CD14-positive monocyte (primary cell): ENCODE measurements at regions not wholly inside any gene's neighbourhood (a gene's known extent, or its start where the extent isn't known, plus 50 kb on each side); places are given as distances from the start of the nearest gene placed in this dataset. TPM values are rescaled to one million over a fixed set of nuclear protein-coding genes. Genes with fewer than 3 reads are reported as not detected.

Experiments used
- DNase-seq, 3 donors: peaks; one replicate each; pipeline ENCODE4 v3.0.0-alpha.2; 2011 to 2022
- H2AFZ ChIP-seq: 2 replicates; pipeline ENCODE4 v1.6.0; 2012; ENCODE audit warnings: mild to moderate bottlenecking, low read depth, low read length, inconsistent platforms; ENCODE audit not compliant: insufficient read depth, poor library complexity, severe bottlenecking
- H3K27ac ChIP-seq, 2 donors: 1 replicate in 1 of 2; 2 replicates in 1 of 2; pipeline ENCODE4 v1.5.1; 2012 to 2013; ENCODE audit warnings: low read length in 2 of 2, control low read depth in 1 of 2, inconsistent platforms in 1 of 2, low read depth in 1 of 2, mild to moderate bottlenecking in 1 of 2
- H3K27me3 ChIP-seq, 2 donors: one replicate each; pipeline versions ENCODE4 v1.6.0 to v1.6.1; 2011 to 2013; ENCODE audit warnings: low read length in 2 of 2; ENCODE audit not compliant: control insufficient read depth in 2 of 2, insufficient read depth in 2 of 2
- H3K36me3 ChIP-seq, 2 donors: replicated peaks in 1 of 2; 1 replicate in 1 of 2; 2 replicates in 1 of 2; pipeline versions ENCODE4 v1.5.1 to v1.6.1; 2012 to 2013; ENCODE audit warnings: low read length in 2 of 2, control low read depth in 1 of 2, inconsistent platforms in 1 of 2, mild to moderate bottlenecking in 1 of 2; ENCODE audit not compliant: insufficient read depth in 2 of 2, control insufficient read depth in 1 of 2
- H3K4me1 ChIP-seq, 2 donors: 1 replicate in 1 of 2; 2 replicates in 1 of 2; pipeline versions ENCODE4 v1.5.1 to v1.6.1; 2012 to 2013; ENCODE audit warnings: low read length in 2 of 2, control low read depth in 1 of 2, inconsistent platforms in 1 of 2, mild to moderate bottlenecking in 1 of 2, moderate library complexity in 1 of 2; ENCODE audit not compliant: insufficient read depth in 2 of 2, control insufficient read depth in 1 of 2
- H3K4me2 ChIP-seq: replicated peaks from 2 replicates; pipeline ENCODE3; 2012; ENCODE audit warnings: low read length, moderate library complexity, mild to moderate bottlenecking; ENCODE audit not compliant: poor library complexity, severe bottlenecking; ENCODE audit errors: extremely low read depth
- H3K4me3 ChIP-seq, 3 experiments: fragments of 200-600 bp in 1 of 3; sonication (generic) in 1 of 3; replicated peaks in 1 of 3; 1 replicate in 2 of 3; 2 replicates in 1 of 3; pipeline ENCODE4 v1.5.1; 2011 to 2013; ENCODE audit warnings: low read length in 3 of 3, mild to moderate bottlenecking in 3 of 3, control low read depth in 2 of 3, low read depth in 2 of 3, inconsistent platforms in 1 of 3, moderate library complexity in 1 of 3
- H3K79me2 ChIP-seq: 2 replicates; pipeline ENCODE4 v1.6.0; 2012; ENCODE audit warnings: mild to moderate bottlenecking, control low read depth, inconsistent platforms, low read length, moderate library complexity; ENCODE audit not compliant: insufficient read depth
- H3K9ac ChIP-seq: 2 replicates; pipeline ENCODE4 v1.6.0; 2017; ENCODE audit warnings: low read length, mild to moderate bottlenecking; ENCODE audit not compliant: insufficient read depth, poor library complexity, severe bottlenecking
- H3K9me3 ChIP-seq, 2 donors: replicated peaks in 1 of 2; 1 replicate in 1 of 2; 2 replicates in 1 of 2; pipeline versions ENCODE4 v1.5.1 to v1.6.1; 2012 to 2013; ENCODE audit warnings: low read length in 2 of 2, control low read depth in 1 of 2; ENCODE audit not compliant: control insufficient read depth in 1 of 2, insufficient read depth in 1 of 2
- H4K20me1 ChIP-seq: 2 replicates; pipeline ENCODE4 v1.6.0; 2012; ENCODE audit warnings: mild to moderate bottlenecking, low read length, control low read depth, moderate library complexity; ENCODE audit not compliant: insufficient read depth
- H3K27ac Mint-ChIP-seq, 7 donors: one replicate each; pipeline ENCODE4 v1.8.0; 2020; ENCODE audit warnings: mild to moderate bottlenecking in 7 of 7, mixed read lengths in 7 of 7, moderate library complexity in 6 of 7, inconsistent platforms in 2 of 7
- H3K27me3 Mint-ChIP-seq, 3 donors: one replicate each; pipeline ENCODE4 v1.8.0; 2021 to 2022; ENCODE audit warnings: low read depth in 3 of 3, mild to moderate bottlenecking in 3 of 3, mixed read lengths in 3 of 3, moderate library complexity in 3 of 3, inconsistent platforms in 1 of 3
- H3K36me3 Mint-ChIP-seq, 2 donors: one replicate each; pipeline ENCODE4 v1.8.0; 2020; ENCODE audit warnings: mixed read lengths in 2 of 2, inconsistent platforms in 1 of 2, mild to moderate bottlenecking in 1 of 2
- H3K4me1 Mint-ChIP-seq: one replicate; pipeline ENCODE4 v1.8.0; 2020; ENCODE audit warnings: mild to moderate bottlenecking, mixed read lengths
- H3K4me3 Mint-ChIP-seq, 2 donors: one replicate each; pipeline ENCODE4 v1.8.0; 2020; ENCODE audit warnings: mild to moderate bottlenecking in 2 of 2, mixed read lengths in 2 of 2, moderate library complexity in 1 of 2
- H3K9me3 Mint-ChIP-seq, 7 donors: one replicate each; pipeline ENCODE4 v1.8.0; 2020 to 2022; ENCODE audit warnings: mixed read lengths in 7 of 7, mild to moderate bottlenecking in 6 of 7, moderate library complexity in 6 of 7, inconsistent platforms in 2 of 7
- WGBS: methylation state at CpG from one replicate; pipeline ENCODE4 v1.1.5; 2013; ENCODE audit warnings: missing lambda C conversion rate; ENCODE audit not compliant: insufficient coverage; 5-methylcytosine and 5-hydroxymethylcytosine counted together
- intact Hi-C, 2 donors: fragments of 100-400 bp; cut with micrococcal nuclease; formaldehyde crosslinking; loops; one replicate each; pipeline versions ENCODE4 v1.15.0 to v1.15.1; 2023
- small RNA-seq: library from RNA; depleted of rRNA; stranded (forward); fragments of <200 nt; gene quantifications from one replicate; pipeline ENCODE3, GENCODE V24; 2012; ENCODE audit warnings: low read depth; ENCODE audit not compliant: insufficient read length
- TF ChIP-seq, protein P1 (sequence below): fragments of 200-600 bp; IDR thresholded peaks from one replicate; pipeline ENCODE4 v1.8.0; 2022; ENCODE audit warnings: antibody characterized with exemption, mild to moderate bottlenecking

DNA sequence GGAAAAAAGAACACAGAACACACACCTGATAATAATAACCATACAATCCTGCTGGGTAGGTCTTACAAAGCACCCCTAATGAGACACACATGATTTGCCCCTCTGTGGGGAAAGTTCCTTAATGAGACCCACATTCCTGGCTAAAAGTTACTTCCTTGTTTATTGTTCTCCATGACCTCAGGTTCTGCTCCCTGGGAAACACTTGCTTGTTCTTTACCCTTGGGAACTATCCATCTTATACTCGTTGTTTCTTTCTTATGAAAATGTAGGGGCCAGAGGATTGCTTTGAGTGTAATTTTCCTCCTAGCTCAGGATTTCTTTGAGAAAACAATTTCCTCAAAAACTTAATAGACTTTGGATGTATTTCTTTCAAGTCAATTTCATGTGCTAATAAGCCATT lies 52.1 kb upstream of the PCDH10 start:
- H4K20me1 ChIP-seq, result no peaks in the 10 kb centered on the region
- Mint-ChIP-seq H3K27ac (no peak overlapping the region), H3K36me3 (no peaks in the 10 kb centered on the region), H3K27me3 (no peaks in the 10 kb centered on the region), H3K9me3 (peaks cover 0 to 4% (median 0%) of the 10 kb centered on the region in 7 donors), H3K4me3 (no peak overlapping the region), H3K4me1 (no peaks in the 10 kb centered on the region)
- no peak overlapping the region for H3K27ac ChIP-seq
- H3K36me3 ChIP-seq, result no peaks in the 10 kb centered on the region
- H3K4me2 ChIP-seq, result no peak overlapping the region
- intact Hi-C loops, result no loop called here
- no peak overlapping the region for H2AFZ ChIP-seq
- H3K79me2 ChIP-seq, result no peaks in the 10 kb centered on the region
- H3K9me3 ChIP-seq, result no peaks in the 10 kb centered on the region
- no peaks in the 10 kb centered on the region for H3K27me3 ChIP-seq
- H3K9ac ChIP-seq, result no peak overlapping the region
- H3K4me3 ChIP-seq, result no peak overlapping the region
- TF ChIP-seq, protein P1, sequence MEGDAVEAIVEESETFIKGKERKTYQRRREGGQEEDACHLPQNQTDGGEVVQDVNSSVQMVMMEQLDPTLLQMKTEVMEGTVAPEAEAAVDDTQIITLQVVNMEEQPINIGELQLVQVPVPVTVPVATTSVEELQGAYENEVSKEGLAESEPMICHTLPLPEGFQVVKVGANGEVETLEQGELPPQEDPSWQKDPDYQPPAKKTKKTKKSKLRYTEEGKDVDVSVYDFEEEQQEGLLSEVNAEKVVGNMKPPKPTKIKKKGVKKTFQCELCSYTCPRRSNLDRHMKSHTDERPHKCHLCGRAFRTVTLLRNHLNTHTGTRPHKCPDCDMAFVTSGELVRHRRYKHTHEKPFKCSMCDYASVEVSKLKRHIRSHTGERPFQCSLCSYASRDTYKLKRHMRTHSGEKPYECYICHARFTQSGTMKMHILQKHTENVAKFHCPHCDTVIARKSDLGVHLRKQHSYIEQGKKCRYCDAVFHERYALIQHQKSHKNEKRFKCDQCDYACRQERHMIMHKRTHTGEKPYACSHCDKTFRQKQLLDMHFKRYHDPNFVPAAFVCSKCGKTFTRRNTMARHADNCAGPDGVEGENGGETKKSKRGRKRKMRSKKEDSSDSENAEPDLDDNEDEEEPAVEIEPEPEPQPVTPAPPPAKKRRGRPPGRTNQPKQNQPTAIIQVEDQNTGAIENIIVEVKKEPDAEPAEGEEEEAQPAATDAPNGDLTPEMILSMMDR, result no peak
- no peak for DNase-seq
- no peaks in the 10 kb centered on the region for H3K4me1 ChIP-seq
- WGBS, result no CpG with 5 or more reads among the region's 1 CpG

Small RNAs in the stretch of these regions (small RNA-seq; reads per million reads assigned to genes)
- gene AC096711.1, result not detected
